ENCODE measurements at regions not wholly inside any gene's neighbourhood (a gene's known extent, or its start where the extent isn't known, plus 50 kb on each side); places are given as distances from the start of the nearest gene placed in this dataset.

DNA sequence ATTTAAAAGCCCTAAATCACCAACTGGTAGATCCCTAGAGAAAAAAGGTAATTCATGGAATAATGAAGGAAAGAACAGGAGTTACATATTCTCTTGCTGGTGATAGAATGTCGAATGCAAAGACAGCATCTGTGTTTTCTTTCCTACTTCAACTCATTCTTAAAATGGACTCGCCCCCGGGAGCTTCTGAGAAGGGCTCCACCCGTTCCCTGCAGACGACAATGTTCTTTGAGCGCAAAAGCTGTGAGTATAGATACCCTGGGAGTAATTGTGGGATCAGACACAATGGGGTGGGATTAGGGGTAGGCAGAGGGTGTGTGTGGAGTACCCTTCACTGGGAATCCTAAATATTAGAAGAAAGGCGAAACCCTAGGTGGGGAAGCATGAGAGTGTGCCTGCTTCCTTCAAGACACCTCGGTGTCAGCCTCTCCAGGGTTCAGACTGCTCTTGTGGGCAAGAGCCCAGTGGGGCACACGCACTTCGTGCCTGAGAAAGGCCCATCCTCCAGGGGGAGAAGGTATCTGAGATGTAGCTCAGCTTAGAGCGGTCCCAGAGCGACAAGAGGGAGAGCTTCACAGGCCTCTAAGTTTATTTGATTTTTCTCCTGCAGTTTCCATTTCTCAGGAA, 123.3 kb upstream of the DPYD start:
- no peak for DNase-seq (ENCODE audit: low read depth in 2 of 2)

DNA sequence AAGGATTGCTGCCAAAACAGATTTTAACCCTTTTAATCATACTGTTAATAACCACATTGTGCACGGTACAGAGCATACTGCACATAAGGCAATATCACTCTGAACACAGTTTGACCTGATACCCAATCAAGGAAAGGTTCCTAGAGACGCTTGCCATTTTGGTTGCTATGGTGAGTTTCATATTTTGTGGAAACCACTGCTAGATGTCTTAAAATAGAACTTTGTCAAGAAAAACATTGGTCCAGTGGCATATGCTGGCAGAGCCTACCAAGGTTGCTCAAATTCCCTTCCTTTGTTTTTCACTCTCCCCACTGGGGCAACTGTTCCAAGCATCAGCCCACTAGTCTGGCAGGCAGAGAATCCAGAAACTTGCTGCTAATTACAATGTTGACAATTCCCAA, 114.8 kb upstream of the DPYD start:
- no peak for DNase-seq (ENCODE audit: low read depth in 2 of 2)

DNA sequence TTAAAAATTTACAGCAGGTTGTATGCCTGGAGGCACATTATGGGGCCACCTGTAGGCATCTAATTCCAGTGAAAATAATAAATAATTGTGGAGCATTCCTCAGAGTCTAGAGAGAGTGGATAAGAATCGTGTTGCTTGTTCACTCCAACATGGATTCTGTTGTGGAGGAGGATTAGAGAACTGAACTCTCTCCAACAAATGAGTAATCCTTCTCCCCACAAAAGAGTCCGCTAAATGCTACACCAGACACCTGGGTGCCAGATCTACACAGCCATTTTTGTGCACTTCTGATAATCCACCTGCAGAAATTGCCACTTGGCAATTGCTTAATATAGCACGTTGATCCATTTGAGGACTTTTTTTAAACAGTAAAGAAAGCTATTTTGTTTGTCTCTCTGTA, 113.7 kb upstream of the DPYD start:
- DNase-seq (ENCODE audit: low read depth in 2 of 2): no peak

DNA sequence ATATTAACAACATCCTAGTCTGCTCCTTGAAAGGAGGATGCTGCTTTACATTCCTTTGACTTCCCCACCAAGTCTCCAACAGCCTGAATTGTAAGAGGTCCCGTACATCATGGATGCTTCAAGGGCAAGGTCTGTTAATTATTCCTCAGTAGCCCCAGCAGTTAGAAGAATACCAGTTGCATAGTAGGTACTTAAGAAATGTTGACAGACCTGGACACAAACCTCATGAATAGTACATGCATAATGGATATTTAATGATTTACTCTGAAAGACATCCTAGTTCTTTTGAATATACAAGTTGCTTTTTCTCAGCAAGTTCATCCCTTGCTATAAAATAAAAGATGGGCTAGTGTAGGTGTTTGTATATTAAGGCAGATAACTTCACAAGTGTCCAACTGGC, 112.1 kb upstream of the DPYD start:
- no peak for DNase-seq (ENCODE audit: low read depth in 2 of 2)

DNA sequence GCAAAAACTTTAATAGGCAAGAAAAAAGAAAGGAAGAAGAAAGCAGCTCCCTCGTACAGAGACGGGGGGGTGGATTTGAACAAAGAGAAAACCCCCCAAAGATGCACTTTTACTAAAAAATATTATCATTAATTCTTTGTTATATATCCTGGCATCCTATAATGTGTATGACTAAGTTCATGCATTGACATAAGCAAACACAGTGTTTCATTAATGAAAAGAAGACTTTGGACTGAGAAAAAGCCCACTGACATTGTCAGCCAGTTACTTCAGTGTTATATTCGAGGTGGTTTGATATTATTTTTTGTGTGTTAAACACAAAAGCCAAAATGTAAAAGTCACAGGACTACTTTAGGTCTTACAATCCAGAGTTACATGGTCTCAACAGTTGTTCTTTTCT, 110.1 kb upstream of the DPYD start:
- DNase-seq (ENCODE audit: low read depth in 2 of 2): no peak

DNA sequence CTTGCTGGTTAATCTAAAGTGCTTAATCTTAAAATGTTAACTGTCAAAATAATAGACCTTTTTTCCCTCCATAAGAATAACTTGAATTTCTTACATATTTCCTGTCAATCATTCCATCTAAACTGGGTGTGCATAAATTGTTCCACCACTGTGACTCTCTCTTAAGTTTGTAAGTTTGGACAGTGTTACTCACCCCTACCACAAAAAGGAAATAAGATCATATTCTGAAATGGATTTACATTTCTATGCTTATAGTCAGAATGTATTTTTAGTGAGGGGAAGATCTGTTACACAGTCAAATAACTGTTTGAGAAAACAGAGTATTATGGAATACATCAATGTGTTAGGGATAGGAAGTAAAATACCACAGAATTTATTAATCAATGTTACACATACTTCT, 109.6 kb upstream of the DPYD start:
- no peak for DNase-seq (ENCODE audit: low read depth in 2 of 2)

DNA sequence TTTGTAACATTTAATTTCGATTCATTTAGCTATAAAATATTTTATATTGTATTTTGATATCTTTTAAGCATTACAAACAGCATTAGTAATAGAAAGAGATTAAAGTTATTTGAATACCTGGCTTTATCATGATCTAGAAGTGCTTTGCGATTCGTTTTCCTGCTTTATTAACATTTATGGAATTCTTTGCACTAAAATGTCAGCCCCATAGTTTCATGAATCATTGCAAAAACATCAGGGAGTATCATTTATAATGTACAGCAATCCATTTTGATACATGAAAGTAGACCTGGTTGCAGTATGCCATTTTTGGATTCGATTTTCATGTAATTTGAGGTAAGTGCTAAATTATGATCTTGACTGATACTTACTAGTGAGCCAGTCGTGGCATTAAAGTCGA, 108.0 kb upstream of the DPYD start:
- DNase-seq (ENCODE audit: low read depth in 2 of 2): no peak

DNA sequence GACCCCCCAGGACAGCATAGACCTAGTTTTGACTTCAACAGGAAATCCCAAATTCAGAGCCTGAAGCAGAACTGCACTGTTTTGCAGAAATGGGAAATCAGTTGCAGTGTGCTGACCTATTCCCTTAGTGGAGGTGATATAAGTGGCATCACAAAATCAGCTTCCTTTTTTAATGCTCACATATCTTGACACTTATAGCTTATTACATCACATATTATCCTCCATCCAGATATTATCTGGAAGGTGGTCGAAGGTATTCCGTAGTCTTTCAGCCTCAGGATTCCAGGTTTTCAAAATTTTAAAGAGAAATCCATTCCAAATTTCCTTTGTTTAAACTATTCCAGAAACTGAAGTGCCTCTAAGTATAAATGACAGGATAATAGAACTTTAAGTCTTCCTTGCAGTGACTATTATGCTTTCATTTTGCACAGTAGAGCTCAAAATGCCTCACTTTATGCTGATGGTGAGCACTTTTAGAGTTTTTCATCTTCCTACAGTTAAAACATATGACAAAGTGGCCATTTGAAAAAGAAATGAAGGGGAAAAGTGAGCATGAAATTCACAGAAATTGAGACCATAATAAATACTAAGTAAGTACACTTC, 106.4 kb upstream of the DPYD start:
- no peak for DNase-seq (ENCODE audit: low read depth in 2 of 2)

DNA sequence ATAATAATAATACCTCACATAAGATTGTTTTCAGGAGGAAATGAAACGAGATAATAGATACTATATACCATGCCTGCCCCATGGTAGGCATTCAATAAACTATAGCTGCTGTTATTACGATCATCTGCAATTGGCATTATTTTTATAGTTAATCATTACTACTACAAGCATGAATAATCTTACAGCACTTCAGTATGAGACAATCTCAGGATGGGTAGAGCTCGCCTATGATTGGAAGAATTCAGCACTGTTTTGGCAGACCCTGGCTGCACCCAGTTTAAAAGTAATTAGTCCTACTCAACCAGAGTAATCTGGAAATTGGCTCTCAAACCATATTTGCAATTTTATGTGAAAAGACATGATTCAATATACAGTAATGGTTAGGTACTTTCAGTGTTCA, 105.0 kb upstream of the DPYD start:
- DNase-seq (ENCODE audit: low read depth in 2 of 2): no peak

DNA sequence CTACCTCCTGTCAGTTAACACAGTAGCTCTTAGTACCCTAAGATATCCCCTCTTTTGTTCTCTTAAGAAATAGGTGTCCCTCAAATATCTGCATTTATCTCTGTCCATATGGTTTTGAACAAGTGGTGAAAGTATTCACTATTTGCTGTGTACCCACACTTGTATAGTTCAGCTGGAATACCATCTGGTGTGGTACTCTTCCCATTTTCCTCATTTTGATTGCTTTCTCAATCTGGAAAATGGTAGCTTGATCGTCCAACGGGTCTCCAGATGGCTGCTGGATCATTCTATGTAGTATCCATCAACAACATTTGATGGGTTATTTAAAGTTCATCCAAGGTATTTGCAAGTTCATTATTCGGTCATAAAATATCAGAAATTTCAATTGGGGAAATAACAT, 100.3 kb upstream of the DPYD start:
- no peak for DNase-seq (ENCODE audit: low read depth in 2 of 2)

DNA sequence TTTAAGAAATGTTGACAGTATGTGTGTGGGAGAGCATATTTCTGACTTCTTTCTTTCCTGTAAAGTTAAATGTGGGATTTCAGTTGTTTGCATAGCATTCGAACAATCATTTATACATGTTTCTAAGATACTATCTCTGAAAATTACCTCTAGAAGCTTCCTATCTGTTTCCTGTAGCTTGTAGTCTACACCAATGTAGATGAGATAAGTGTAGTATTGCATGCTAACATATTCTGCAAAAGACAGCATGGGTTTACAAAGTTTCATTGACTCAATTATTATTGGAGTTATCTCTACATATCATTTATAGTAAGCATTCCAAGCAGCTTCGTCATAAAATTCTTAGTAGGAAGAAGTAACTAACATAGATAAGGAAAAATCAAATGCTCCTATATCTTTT, 98.9 kb upstream of the DPYD start:
- DNase-seq (ENCODE audit: low read depth in 2 of 2): no peak

DNA sequence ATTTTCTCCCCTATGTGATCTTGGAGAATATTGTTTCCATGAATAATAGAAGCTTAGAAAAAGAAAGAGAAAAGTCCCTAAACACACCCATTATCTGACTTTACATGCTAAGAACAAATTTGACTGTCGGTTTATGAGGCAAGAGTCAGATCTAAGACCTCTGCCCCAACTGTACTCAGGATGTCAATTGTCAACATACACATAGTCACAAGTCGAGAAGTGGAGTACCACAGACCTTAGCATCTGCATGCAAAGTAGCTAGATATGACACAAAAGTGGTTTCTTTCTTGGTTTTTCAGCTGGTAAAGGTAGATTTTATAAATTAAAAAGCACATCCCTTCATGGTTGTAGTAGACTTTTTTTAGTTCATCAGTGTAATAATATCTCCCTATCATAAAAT, 97.2 kb upstream of the DPYD start:
- no peak for DNase-seq (ENCODE audit: low read depth in 2 of 2)

DNA sequence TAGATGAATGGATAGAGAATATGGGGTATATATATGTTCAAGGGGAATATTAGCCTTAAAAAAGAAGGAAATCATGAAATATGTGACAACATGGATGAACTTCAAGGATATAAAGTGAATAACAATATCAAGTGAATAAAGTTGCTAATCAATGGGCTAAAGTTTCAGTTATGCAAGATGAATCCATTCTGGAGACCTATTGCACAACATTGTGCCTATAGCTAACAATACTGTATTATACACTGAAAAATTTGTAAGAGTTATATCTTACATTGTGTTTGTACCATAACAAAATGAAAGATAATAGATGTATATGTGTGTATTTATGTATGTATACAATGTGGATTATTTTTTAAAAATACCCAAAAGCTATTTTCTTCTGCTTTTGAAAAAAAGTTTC, 96.3 kb upstream of the DPYD start:
- DNase-seq (ENCODE audit: low read depth in 2 of 2): no peak

DNA sequence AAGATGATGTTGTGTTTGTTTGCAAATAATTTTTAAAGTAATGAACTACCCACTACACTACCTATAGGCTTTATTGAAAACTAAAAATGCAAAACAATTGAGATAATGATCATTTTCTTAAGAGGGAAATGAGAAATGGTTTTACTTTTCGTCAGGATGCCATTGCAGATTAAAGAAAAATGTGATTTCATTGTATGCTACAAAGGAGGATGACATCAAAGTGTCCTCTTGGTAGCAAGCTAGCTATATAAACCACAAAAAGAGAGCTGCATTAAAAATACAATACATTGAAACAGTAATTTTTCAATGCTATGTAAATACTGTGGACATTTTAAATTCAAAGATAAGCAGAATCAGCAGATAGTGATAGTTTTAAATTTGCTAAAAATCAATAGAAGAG, 87.5 kb upstream of the DPYD start:
- DNase-seq (ENCODE audit: low read depth in 2 of 2): no peak

DNA sequence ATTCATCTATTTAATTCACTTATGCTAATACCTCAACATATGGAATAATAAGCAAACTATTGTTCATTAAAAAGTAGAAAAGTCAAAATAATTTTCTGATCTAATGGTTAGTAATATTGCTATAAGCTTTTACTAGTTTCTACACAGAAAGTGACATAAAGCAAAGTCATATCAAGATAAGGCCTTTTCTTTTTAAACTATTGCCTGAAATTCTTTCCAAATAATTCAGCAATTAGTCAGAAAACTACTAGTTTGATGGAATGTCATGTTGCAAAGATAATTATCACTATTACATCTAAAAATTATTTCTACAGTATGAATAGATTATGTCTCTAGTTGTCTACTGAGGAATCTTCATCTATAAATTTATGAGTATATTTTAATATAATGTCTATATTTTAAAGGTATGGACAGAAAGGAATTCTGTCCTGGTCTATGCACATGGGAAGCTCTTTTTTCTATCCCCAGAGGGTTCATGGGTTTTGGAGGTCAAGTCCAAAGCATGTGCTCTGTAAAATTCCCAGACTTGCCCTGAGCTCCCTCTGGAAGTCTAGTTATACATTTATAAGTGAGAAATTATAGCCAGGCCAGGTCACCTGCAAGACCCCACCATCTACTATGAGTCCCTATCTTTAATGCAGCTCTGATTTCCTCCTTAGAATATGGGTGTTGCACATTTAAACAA, 84.6 kb upstream of the DPYD start:
- DNase-seq (ENCODE audit: low read depth in 2 of 2): no peak

DNA sequence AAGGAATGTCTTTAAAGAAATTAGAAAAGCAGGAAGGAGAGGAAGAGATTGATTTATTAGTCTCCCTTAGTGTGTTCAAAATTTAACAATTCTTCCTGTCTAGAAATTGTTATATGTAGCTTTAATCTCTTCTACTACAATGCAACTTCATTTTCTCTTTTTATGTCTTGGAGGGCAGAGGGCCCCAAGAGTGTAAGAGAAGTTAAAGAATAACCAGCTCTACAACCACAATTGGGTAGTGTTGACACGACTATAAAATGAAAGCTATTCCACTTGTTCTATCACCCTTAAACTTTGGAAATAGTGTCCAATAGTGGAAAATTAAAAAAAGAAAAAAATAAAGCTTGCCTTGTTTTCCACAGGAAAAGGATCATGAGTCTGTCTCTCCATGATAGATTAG, 82.6 kb upstream of the DPYD start:
- no peak for DNase-seq (ENCODE audit: low read depth in 2 of 2)

DNA sequence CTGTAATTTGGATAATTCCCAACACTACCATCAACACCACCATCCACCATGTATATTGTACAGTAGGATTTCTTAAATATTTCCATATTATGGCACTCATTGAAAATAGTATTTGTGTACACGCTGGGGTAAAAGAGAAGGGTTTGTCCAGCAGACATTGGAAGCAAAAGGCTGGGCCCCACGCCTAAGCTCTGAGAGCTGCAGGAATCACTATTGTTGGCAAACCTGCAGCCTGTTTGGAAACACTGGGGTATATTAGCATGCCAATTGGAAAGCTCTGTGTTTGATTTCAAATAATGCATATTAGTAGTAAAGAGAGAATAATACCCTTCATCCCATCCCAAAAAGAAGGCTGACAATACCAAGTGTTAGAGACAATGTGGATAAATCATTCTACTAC, 81.5 kb upstream of the DPYD start:
- DNase-seq (ENCODE audit: low read depth in 2 of 2): no peak

DNA sequence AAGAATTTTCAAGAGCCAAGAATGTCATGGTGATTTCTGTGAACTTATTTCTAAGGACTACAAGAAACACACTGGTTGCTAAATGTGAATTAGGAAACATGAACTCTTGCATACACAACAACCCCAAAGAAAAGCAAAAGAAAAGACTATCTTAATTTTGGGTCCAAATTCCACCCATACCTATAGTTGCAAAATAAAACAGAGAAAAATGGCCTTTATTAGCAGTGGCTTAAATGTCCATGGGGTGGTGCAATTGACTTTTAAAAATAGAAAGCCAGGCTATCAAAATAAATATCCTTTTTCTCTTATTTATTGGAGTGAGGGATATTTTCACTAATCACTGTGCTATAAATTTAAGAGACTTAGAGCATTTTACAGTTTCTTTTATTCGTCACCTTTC, 80.9 kb upstream of the DPYD start:
- DNase-seq (ENCODE audit: low read depth in 2 of 2): no peak

DNA sequence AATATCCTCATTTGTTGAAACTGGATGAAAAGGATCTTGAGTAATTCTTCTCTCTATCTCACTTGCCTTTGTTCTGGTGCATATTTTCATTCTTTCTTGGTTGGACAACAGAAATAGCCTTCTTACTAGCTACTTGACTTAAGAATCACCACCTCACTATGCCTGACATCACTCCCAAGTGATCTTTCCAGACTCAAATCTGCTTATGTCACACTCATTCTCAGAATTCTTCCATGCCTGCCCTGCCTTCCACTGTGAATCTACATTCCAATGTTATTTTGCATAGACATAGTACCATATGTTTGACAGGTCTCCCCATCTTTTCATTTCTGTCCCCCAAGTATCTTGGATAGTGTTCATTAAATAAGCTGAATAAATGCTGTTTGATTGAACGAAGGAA, 78.5 kb upstream of the DPYD start:
- no peak for DNase-seq (ENCODE audit: low read depth in 2 of 2)

DNA sequence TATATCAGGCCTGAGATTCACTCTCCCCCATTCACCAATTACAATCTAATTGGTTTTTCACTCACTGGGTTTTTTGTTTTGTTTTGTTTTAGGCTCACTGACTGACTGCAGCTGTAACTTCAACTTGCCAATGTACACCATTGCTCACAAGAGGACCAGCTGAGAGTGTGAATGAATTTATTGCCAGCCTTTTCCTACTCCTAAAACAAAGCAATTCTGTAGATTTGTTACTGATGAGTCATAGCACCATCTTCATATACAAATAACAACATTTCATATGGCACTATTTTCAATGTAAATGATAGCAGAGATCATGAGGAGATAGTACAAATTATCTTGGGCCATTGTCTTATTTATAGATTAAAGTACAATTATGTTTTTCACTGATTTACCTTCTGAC, 76.0 kb upstream of the DPYD start:
- no peak for DNase-seq (ENCODE audit: low read depth in 2 of 2)

DNA sequence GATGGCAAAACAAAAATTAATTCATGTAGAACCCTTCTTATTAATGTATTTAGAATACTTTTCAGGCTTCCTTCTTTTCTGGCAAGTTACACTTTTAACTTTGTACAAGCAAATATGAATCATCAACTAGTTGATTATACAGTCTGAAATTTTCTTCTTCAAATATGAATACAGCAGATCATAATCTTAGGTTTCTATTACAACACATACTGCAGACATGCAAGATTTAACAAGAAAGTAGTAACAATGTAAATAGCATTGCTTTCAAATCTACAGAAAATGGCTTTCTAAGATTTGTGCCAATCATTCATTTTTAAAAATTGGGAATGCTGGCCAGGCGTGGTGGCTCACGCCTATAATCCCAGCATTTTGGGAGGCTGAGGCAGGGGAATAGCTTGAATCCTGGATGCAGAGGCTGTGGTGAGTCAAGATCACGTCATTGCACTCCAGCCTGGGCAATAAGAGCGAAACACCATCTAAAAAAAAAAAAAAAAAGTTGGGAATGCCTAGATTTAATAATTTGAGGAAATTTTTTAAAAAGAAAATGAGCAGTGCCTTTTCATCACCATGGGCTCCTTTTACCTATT, 68.4 kb upstream of the DPYD start:
- no peak for DNase-seq (ENCODE audit: low read depth in 2 of 2)

DNA sequence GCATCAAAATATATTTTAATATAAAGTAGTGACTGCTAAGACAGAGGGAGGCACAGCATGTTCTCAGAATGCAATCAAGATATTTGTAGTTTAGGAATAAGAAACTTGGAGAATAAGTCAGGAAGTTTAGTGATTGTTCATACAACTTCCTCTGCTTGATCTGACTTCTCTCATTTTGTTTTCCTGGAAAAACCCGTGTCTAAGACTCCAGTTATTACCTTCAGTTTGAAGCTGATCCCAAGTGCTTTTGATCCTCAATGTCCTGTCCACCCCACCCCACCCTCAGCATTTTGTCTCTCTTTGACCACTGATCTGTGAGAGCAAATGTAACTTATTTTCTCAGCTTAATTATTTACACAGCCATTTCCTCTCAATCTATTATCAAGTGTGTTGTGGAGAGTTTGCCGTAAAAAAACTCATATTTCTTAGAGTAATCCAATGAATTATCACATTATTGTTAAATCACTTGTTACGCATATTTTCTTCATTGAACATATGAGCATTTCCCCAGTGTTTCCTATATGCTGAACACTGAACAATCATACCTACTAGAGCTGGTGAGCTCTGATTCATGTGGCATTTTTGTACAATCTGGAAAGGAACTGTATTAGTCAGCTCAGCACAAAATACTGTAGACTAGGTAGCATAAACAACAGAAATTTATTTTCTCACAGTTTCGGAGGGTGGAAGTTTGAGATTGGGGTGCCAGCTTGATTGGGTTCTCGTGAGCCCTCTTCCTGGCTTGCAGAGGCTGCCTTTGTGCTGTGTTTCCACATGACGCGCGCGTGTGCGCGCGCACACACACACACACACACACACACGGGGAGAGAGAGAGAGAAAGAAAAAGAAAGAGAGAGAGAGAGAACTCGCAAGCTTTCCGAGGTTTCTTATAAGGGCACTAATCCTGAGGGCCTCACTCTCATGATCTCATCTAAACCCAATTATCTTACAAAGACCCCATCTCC, 65.5 kb upstream of the DPYD start:
- DNase-seq (ENCODE audit: low read depth in 2 of 2): no peak
